ENCODE measurements at regions not wholly inside any gene's neighbourhood (a gene's known extent, or its start where the extent isn't known, plus 50 kb on each side); places are given as distances from the start of the nearest gene placed in this dataset.

GRCh38 chr13:53672005-53672404, 643.4 kb downstream of the OLFM4 start:
- Histone ChIP-seq H3K36me3 (no peaks in the 10 kb centered on the region), H3K9me3 (replicated peaks) (peaks cover 19% of the 10 kb centered on the region), H3K4me1 (no peaks in the 10 kb centered on the region), H3K4me3 (no peak overlapping the region), H3K27ac (replicated peaks) (no peak overlapping the region), H3K27me3 (ENCODE audit: low read depth) (no peaks in the 10 kb centered on the region)
- TF ChIP-seq CTCF (IDR thresholded peaks at IDR 0.05; ENCODE audit: borderline replicate concordance) = no peak
- DNase-seq = no peak
- intact Hi-C loops (cut with micrococcal nuclease) = no loop called here

- Histone ChIP-seq H3K4me3 (no peak overlapping the region), H3K9me3 (replicated peaks) (peaks cover 10% of the 10 kb centered on the region), H3K4me1 (no peaks in the 10 kb centered on the region), H3K27me3 (ENCODE audit: low read depth) (no peaks in the 10 kb centered on the region), H3K36me3 (no peaks in the 10 kb centered on the region), H3K27ac (replicated peaks) (no peak overlapping the region)
- no peak for TF ChIP-seq CTCF (IDR thresholded peaks at IDR 0.05; ENCODE audit: borderline replicate concordance)
- no peak for DNase-seq
- intact Hi-C loops (cut with micrococcal nuclease) = no loop called here
Observed at GRCh38 chr13:53683146-53683545, 654.5 kb downstream of the OLFM4 start.

GRCh38 chr13:53683608-53684007, 655.0 kb downstream of the OLFM4 start:
- Histone ChIP-seq H3K27ac (replicated peaks) (no peak overlapping the region), H3K27me3 (ENCODE audit: low read depth) (no peaks in the 10 kb centered on the region), H3K9me3 (replicated peaks) (peaks cover 5% of the 10 kb centered on the region), H3K36me3 (no peaks in the 10 kb centered on the region), H3K4me1 (no peaks in the 10 kb centered on the region), H3K4me3 (no peak overlapping the region)
- intact Hi-C loops (cut with micrococcal nuclease) = no loop called here
- no peak for TF ChIP-seq CTCF (IDR thresholded peaks at IDR 0.05; ENCODE audit: borderline replicate concordance)
- DNase-seq = no peak

- Histone ChIP-seq H3K4me1 (no peaks in the 10 kb centered on the region), H3K27ac (replicated peaks) (no peak overlapping the region), H3K4me3 (no peak overlapping the region), H3K27me3 (ENCODE audit: low read depth) (no peaks in the 10 kb centered on the region), H3K36me3 (no peaks in the 10 kb centered on the region), H3K9me3 (replicated peaks) (peaks cover 10% of the 10 kb centered on the region)
- TF ChIP-seq CTCF (IDR thresholded peaks at IDR 0.05; ENCODE audit: borderline replicate concordance) = no peak
- DNase-seq = no peak
- intact Hi-C loops (cut with micrococcal nuclease) = no loop called here
Observed at GRCh38 chr13:53691417-53691816, 662.8 kb downstream of the OLFM4 start.

GRCh38 chr13:53694814-53695532, 666.4 kb downstream of the OLFM4 start:
- Histone ChIP-seq H3K9me3 (replicated peaks) (peaks cover 39% of the 10 kb centered on the region), H3K36me3 (no peaks in the 10 kb centered on the region), H3K27ac (replicated peaks) (no peak overlapping the region), H3K4me1 (no peaks in the 10 kb centered on the region), H3K4me3 (no peak overlapping the region), H3K27me3 (ENCODE audit: low read depth) (no peaks in the 10 kb centered on the region)
- intact Hi-C loops (cut with micrococcal nuclease) = no loop called here
- no peak for TF ChIP-seq CTCF (IDR thresholded peaks at IDR 0.05; ENCODE audit: borderline replicate concordance)
- DNase-seq = no peak
